Bronchial epithelial cell (primary cell): ENCODE measurements at regions not wholly inside any gene's neighbourhood (a gene's known extent, or its start where the extent isn't known, plus 50 kb on each side); places are given as distances from the start of the nearest gene placed in this dataset.
A peak's percentile ranks its signal among the peaks of the same experiment; 100 is the strongest.

Experiments
- DNase-seq: peaks from one replicate; pipeline ENCODE4 v3.0.0-alpha.2; 2010; ENCODE audit warnings: low read depth
- FAIRE-seq: peaks from 2 replicates; lab custom pipeline; 2011; peaks lifted over from hg19 to GRCh38; lab: Jason Lieb, UNC
- H3K27me3 ChIP-seq: 2 replicates; pipeline ENCODE4 v1.5.1; 2011; ENCODE audit warnings: low read length; ENCODE audit not compliant: control insufficient read depth, insufficient read depth
- H3K36me3 ChIP-seq: 2 replicates; pipeline ENCODE4 v1.5.1; 2011; ENCODE audit warnings: low read length; ENCODE audit not compliant: control insufficient read depth, insufficient read depth
- H3K4me3 ChIP-seq: 2 replicates; pipeline ENCODE4 v1.5.1; 2011; ENCODE audit warnings: mild to moderate bottlenecking, low read depth, low read length, control low read depth
- CTCF ChIP-seq: IDR thresholded peaks from 2 replicates; pipeline ENCODE4 v1.5.1; 2011; ENCODE audit warnings: mild to moderate bottlenecking, moderate library complexity, low read length, control low read depth, inconsistent platforms; ENCODE audit not compliant: insufficient read depth, severe bottlenecking

GRCh38 chr20:24199501-24199900 is 210.9 kb upstream of the GGTLC1 start:
- FAIRE-seq (no peak), DNase-seq (no peak)
- no peak for TF ChIP-seq CTCF
- Histone ChIP-seq H3K27me3 (no peaks in the 10 kb centered on the region), H3K36me3 (no peaks in the 10 kb centered on the region), H3K4me3 (no peak overlapping the region)

- DNase-seq: no peak
- Histone ChIP-seq H3K36me3 (no peaks in the 10 kb centered on the region), H3K4me3 (no peak overlapping the region), H3K27me3 (no peaks in the 10 kb centered on the region)
- no peak for TF ChIP-seq CTCF
- FAIRE-seq: no peak
These were observed 205.6 kb upstream of the GGTLC1 start for GRCh38 chr20:24194143-24194542.

GRCh38 chr20:24190905-24191304 is 202.3 kb upstream of the GGTLC1 start:
- Histone ChIP-seq H3K4me3 (no peak overlapping the region), H3K27me3 (no peaks in the 10 kb centered on the region), H3K36me3 (no peaks in the 10 kb centered on the region)
- TF ChIP-seq CTCF: no peak
- no peak for FAIRE-seq
- peak; percentile 69 for DNase-seq

- DNase-seq (no peak), FAIRE-seq (no peak)
- H3K36me3 ChIP-seq: no peaks in the 10 kb centered on the region
- no peak for TF ChIP-seq CTCF
- no peaks in the 10 kb centered on the region for H3K27me3 ChIP-seq
- H3K4me3 ChIP-seq: no peak overlapping the region
These were observed 197.2 kb upstream of the GGTLC1 start for GRCh38 chr20:24185791-24186190.

- H3K36me3 ChIP-seq: no peaks in the 10 kb centered on the region
- no peaks in the 10 kb centered on the region for H3K27me3 ChIP-seq
- no peak overlapping the region for H3K4me3 ChIP-seq
- no peak for DNase-seq
- no peak for FAIRE-seq
- TF ChIP-seq CTCF: no peak
These were observed 192.6 kb upstream of the GGTLC1 start for GRCh38 chr20:24181151-24181550.

GRCh38 chr20:24169256-24169655 is 180.7 kb upstream of the GGTLC1 start:
- FAIRE-seq: no peak
- H3K36me3 ChIP-seq: no peaks in the 10 kb centered on the region
- no peaks in the 10 kb centered on the region for H3K27me3 ChIP-seq
- no peak for DNase-seq
- no peak overlapping the region for H3K4me3 ChIP-seq
- no peak for TF ChIP-seq CTCF
